HEK293T (cell line): ENCODE measurements at regions not wholly inside any gene's neighbourhood (a gene's known extent, or its start where the extent isn't known, plus 50 kb on each side); places are given as distances from the start of the nearest gene placed in this dataset.

Source experiments
- CTCF ChIA-PET: fragments of 350-600 bp; formaldehyde crosslinking; extraction: SDS; loops from one replicate; lab custom pipeline; 2021; ENCODE audit warnings: antibody characterized with exemption, inconsistent platforms; lab: Yijun Ruan, JAX
- POLR2A ChIA-PET: fragments of 350-600 bp; formaldehyde crosslinking; extraction: SDS; loops from one replicate; lab custom pipeline; 2020; ENCODE audit warnings: antibody characterized with exemption, inconsistent platforms; lab: Yijun Ruan, JAX
- DNase-seq: peaks from one replicate; pipeline ENCODE4 v3.0.0; 2012; ENCODE audit warnings: mixed read lengths; ENCODE audit errors: extremely low spot score
- ARNT ChIP-seq: fragments of 450-650 bp; IDR thresholded peaks from 2 replicates; pipeline ENCODE4 v1.6.1; 2017; ENCODE audit warnings: mild to moderate bottlenecking
- BHLHE40 ChIP-seq: fragments of 450-650 bp; IDR thresholded peaks from 2 replicates; pipeline ENCODE4 v1.6.1; 2016; ENCODE audit warnings: mild to moderate bottlenecking, moderate library complexity, borderline replicate concordance
- CTBP1 ChIP-seq: fragments of 450-650 bp; IDR thresholded peaks from 2 replicates; pipeline ENCODE4 v1.6.1; 2016; ENCODE audit warnings: borderline replicate concordance
- ELF4 ChIP-seq: fragments of 450-650 bp; IDR thresholded peaks from 2 replicates; pipeline ENCODE4 v1.6.1; 2017; ENCODE audit warnings: antibody characterized with exemption
- FOXA1 ChIP-seq: fragments of 450-650 bp; IDR thresholded peaks from 2 replicates; pipeline ENCODE4 v1.6.1; 2016; ENCODE audit warnings: mild to moderate bottlenecking
- FOXK2 ChIP-seq: fragments of 450-650 bp; IDR thresholded peaks from 2 replicates; pipeline ENCODE4 v1.6.1; 2016; ENCODE audit warnings: mild to moderate bottlenecking
- FOXM1 ChIP-seq: fragments of 450-650 bp; IDR thresholded peaks from 2 replicates; pipeline ENCODE4 v1.6.1; 2017; ENCODE audit warnings: mild to moderate bottlenecking, borderline replicate concordance
- HDGF ChIP-seq: fragments of 450-650 bp; IDR thresholded peaks from 2 replicates; pipeline ENCODE4 v1.6.1; 2017; ENCODE audit warnings: antibody characterized with exemption, borderline replicate concordance
- L3MBTL2 ChIP-seq: fragments of 450-650 bp; conservative IDR thresholded peaks from 2 replicates; pipeline ENCODE4 v1.6.1; 2016; ENCODE audit warnings: mild to moderate bottlenecking
- LEF1 ChIP-seq: fragments of 450-650 bp; IDR thresholded peaks from 2 replicates; pipeline ENCODE4 v1.6.1; 2017; ENCODE audit warnings: mild to moderate bottlenecking, borderline replicate concordance
- NFRKB ChIP-seq: fragments of 450-650 bp; IDR thresholded peaks from 2 replicates; pipeline ENCODE4 v1.6.1; 2016; ENCODE audit warnings: mild to moderate bottlenecking, moderate library complexity
- SP1 ChIP-seq: fragments of 450-650 bp; IDR thresholded peaks from 2 replicates; pipeline ENCODE4 v1.6.1; 2017
- SUZ12 ChIP-seq: fragments of 450-650 bp; IDR thresholded peaks from 2 replicates; pipeline ENCODE4 v1.6.1; 2016; ENCODE audit warnings: mild to moderate bottlenecking
- TARDBP ChIP-seq: fragments of 450-650 bp; IDR thresholded peaks from 2 replicates; pipeline ENCODE4 v1.6.1; 2016
- ZNF384 ChIP-seq: fragments of 450-650 bp; IDR thresholded peaks from 2 replicates; pipeline ENCODE4 v1.6.1; 2016
- TF ChIP-seq, protein P1 (sequence below): fragments of 450-650 bp; IDR thresholded peaks from 2 replicates; pipeline ENCODE4 v1.6.1; 2016

DNA sequence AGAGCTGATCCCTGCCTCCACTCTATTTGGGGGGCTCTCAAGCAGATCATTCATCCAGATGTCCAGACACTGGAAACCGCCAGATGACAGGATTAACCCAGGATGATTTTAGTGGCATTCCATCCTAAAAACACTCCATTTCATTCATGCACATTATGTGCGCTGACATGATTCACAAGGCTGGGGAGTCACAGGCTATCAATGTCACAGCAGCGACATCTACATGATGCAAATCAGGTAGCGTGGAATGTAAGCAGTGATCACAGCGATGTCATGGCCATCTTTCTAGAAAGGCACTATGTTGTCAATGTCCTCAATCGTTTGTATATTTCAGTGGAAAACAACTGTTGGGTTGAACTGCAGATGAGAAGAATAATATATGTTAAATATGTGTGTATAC lies 331.5 kb upstream of the MSX2 start:
- ChIA-PET CTCF (interaction anchor here (0.6 to 1.5 kb wide), 2 partner anchors 9 to 229 kb away, joined by 4 to 9 read pairs; no protein-coding TSS in a partner anchor), POLR2A (no interaction called here)
- no peak for TF ChIP-seq SUZ12
- no peak for TF ChIP-seq TARDBP
- no peak for TF ChIP-seq LEF1
- TF ChIP-seq ZNF384: no peak
- TF ChIP-seq SP1: no peak
- no peak for TF ChIP-seq CTBP1
- TF ChIP-seq FOXM1: no peak
- no peak for TF ChIP-seq FOXK2
- no peak for TF ChIP-seq HDGF
- no peak for TF ChIP-seq BHLHE40
- TF ChIP-seq, protein P1, sequence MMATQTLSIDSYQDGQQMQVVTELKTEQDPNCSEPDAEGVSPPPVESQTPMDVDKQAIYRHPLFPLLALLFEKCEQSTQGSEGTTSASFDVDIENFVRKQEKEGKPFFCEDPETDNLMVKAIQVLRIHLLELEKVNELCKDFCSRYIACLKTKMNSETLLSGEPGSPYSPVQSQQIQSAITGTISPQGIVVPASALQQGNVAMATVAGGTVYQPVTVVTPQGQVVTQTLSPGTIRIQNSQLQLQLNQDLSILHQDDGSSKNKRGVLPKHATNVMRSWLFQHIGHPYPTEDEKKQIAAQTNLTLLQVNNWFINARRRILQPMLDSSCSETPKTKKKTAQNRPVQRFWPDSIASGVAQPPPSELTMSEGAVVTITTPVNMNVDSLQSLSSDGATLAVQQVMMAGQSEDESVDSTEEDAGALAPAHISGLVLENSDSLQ: no peak
- TF ChIP-seq ELF4: no peak
- TF ChIP-seq ARNT: no peak
- no peak for TF ChIP-seq L3MBTL2
- no peak for TF ChIP-seq FOXA1
- TF ChIP-seq NFRKB: no peak
- no peak for DNase-seq

DNA sequence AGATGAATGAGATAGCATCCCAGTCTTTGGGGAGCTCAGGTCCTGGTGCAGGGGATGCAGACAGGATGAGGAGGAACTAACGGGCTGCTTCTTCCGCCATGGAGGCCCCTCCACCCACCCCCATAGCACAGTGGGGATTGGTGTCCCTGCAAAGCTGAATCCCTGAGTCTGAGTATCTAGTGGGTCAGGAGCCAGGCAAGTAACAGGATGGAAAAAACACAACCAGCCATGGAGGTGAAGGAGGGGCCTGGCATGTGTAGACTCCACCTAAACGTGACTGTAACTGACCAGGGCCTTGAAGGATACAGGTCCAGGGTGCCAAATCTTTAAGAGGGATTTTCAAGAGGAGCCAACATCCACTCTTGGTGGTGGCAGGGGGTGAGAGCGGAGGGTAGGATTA lies 327.8 kb upstream of the MSX2 start:
- DNase-seq: no peak
- CTCF ChIA-PET: no interaction called here
- POLR2A ChIA-PET: no interaction called here
- no peak for TF ChIP-seq L3MBTL2
- no peak for TF ChIP-seq HDGF
- no peak for TF ChIP-seq BHLHE40
- no peak for TF ChIP-seq TARDBP
- no peak for TF ChIP-seq SP1
- TF ChIP-seq, protein P1: no peak
- TF ChIP-seq LEF1: no peak
- TF ChIP-seq FOXK2: no peak
- no peak for TF ChIP-seq FOXM1

DNA sequence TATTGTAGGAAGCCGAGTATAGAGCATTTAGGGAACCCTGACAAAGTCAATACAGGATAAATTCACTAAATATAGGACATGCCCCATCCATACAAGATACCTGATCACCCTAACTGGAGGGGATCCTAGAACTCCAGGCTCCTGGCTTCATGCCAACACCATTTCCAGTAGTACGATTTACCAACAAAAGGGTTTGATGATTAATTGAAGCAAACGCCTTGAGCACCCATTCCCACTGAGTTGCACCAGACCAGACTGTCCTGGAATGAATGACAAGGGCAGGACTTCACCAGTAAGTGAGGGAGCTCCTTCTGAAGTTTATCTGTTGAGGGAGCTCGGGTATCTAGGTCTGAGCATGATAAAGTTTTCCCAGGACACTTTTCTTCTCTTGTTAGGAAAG lies 327.2 kb upstream of the MSX2 start:
- CTCF ChIA-PET: interaction anchor here (0.6 kb wide), 1 partner anchor 81 kb away, joined by 11 read pairs; no protein-coding TSS in a partner anchor
- POLR2A ChIA-PET: no interaction called here
- TF ChIP-seq CTBP1 (no peak), TARDBP (no peak), ELF4 (no peak), L3MBTL2 (no peak), FOXM1 (no peak), HDGF (no peak), SP1 (no peak), LEF1 (no peak), ARNT (no peak), FOXA1 (no peak)
- DNase-seq: no peak

DNA sequence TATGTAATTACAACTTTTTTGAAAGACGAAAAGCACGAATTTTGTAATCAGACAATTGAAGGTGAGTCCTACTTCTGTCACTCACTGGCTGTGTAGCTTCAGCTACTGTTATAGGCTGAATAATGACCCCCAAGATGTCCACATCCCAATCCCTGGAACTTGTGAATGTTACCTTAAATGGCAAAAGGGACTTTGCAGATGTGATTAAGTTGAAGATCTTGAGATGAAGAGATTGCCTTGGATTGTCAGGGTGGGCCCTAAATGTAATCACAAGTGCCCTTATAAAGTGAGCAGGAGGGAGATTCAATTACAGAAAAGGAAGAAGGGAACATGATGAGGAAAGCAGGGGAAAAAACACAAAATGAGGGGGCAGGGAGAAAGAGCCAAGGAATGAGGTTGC lies 326.2 kb upstream of the MSX2 start:
- TF ChIP-seq FOXM1 (no peak), SUZ12 (no peak), SP1 (no peak), HDGF (no peak), ARNT (no peak), BHLHE40 (no peak), LEF1 (no peak), TARDBP (no peak), NFRKB (no peak), ZNF384 (no peak), CTBP1 (no peak), FOXK2 (no peak), FOXA1 (no peak), L3MBTL2 (no peak), ELF4 (no peak)
- TF ChIP-seq, protein P1: no peak
- CTCF ChIA-PET: interaction anchor here (0.6 to 1.2 kb wide), 3 partner anchors 37 to 396 kb away, joined by 3 to 5 read pairs (median 3); no protein-coding TSS in a partner anchor
- POLR2A ChIA-PET: no interaction called here
- no peak for DNase-seq

DNA sequence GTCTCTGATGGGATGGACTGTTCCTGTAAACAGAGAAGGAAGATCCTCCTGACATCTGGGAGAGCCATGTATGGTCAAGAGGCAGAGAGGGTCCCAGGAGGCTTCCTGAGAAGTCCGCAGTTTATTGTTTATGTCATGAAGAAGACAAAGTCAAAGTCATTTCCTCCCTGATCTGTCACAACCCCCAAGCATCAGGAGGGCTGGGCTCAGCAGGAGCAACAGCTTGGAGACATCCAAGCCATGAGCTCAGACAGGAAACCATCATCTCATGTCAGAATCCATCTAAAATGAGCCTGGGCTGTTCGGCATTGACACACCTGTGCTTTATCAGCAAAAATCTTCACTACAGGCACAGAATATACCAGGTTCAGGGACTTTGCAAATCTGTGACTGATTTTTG lies 325.0 kb upstream of the MSX2 start:
- CTCF ChIA-PET: interaction anchor here (1.2 kb wide), 1 partner anchor 395 kb away, joined by 3 read pairs; no protein-coding TSS in a partner anchor
- no peak for DNase-seq
- POLR2A ChIA-PET: no interaction called here
- TF ChIP-seq FOXA1 (no peak), ELF4 (no peak), ARNT (no peak), BHLHE40 (no peak), FOXK2 (no peak), HDGF (no peak), NFRKB (no peak)
- TF ChIP-seq, protein P1: no peak
